ENCODE measurements at regions not wholly inside any gene's neighbourhood (a gene's known extent, or its start where the extent isn't known, plus 50 kb on each side); places are given as distances from the start of the nearest gene placed in this dataset.

- TF ChIP-seq CTCF (IDR thresholded peaks at IDR 0.05; ENCODE audit: low read length) = no peak
- no peak for TF ChIP-seq EZH2 (IDR thresholded peaks at IDR 0.05; ENCODE audit: borderline replicate concordance, low read length)
Measured at GRCh38 chr3:88661433-88661824, 446.0 kb upstream of the EPHA3 start.

Measured in OCI-LY1 (cell line).